Endothelial cell of umbilical vein (primary cell): ENCODE measurements at regions not wholly inside any gene's neighbourhood (a gene's known extent, or its start where the extent isn't known, plus 50 kb on each side); places are given as distances from the start of the nearest gene placed in this dataset.

Experiments
- BruUV-seq: library from RNA; stranded (reverse); fragments of 400-500 nt; replicated peaks from 2 replicates; lab custom pipeline; 2021; lab: Mats Ljungman, UMichigan
- CTCF ChIA-PET: fragments of 300-600, 350-600 bp; sonication (Branson Sonifier 250); formaldehyde crosslinking; loops from one replicate; lab custom pipeline; 2021; ENCODE audit warnings: antibody characterized with exemption, inconsistent platforms; lab: Charles Lee
- POLR2A ChIA-PET: fragments of 300-600, 350-600 bp; sonication (Branson Sonifier 250); formaldehyde crosslinking; loops from one replicate; lab custom pipeline; 2021; ENCODE audit warnings: antibody characterized with exemption, inconsistent platforms; lab: Charles Lee
- DNase-seq: peaks from one replicate; pipeline ENCODE4 v3.0.0-alpha.2; 2011; ENCODE audit warnings: low read depth, low spot score
- FAIRE-seq: peaks from 2 replicates; lab custom pipeline; 2011; peaks lifted over from hg19 to GRCh38; lab: Jason Lieb, UNC
- H2AFZ ChIP-seq: 2 replicates; pipeline ENCODE4 v1.6.0; 2012; ENCODE audit warnings: low read depth, low read length, control low read depth, inconsistent platforms
- H3K27ac ChIP-seq: 2 replicates; pipeline ENCODE4 v1.5.1; 2011; ENCODE audit warnings: low read depth, mild to moderate bottlenecking, control low read depth, low read length, moderate library complexity; ENCODE audit not compliant: insufficient read depth
- H3K27me3 ChIP-seq, 2 experiments: 2 replicates each; pipeline versions ENCODE4 v1.6.0 to v1.6.1; 2011; ENCODE audit warnings: low read length in 2 of 2, mixed read lengths in 1 of 2; ENCODE audit not compliant: control insufficient read depth in 2 of 2, insufficient read depth in 2 of 2
- H3K36me3 ChIP-seq, 2 experiments: 2 replicates in 1 of 2; 3 replicates in 1 of 2; pipeline ENCODE4 v1.5.1; 2011; ENCODE audit warnings: low read length in 2 of 2, mild to moderate bottlenecking in 1 of 2, moderate library complexity in 1 of 2; ENCODE audit not compliant: control insufficient read depth in 2 of 2, insufficient read depth in 2 of 2; ENCODE audit errors: extremely low read depth in 1 of 2
- H3K4me1 ChIP-seq: 3 replicates; pipeline ENCODE4 v1.5.1; 2011; ENCODE audit warnings: mild to moderate bottlenecking, low read length; ENCODE audit not compliant: control insufficient read depth, insufficient read depth; ENCODE audit errors: extremely low read depth
- H3K4me2 ChIP-seq: 2 replicates; pipeline ENCODE4 v1.6.1; 2011; ENCODE audit warnings: low read length, control low read depth, mixed read lengths; ENCODE audit not compliant: insufficient read depth
- H3K4me3 ChIP-seq, 3 experiments: fragments of 200-600 bp in 1 of 3; sonication (generic), shearing (Covaris generic) in 1 of 3; replicated peaks in 1 of 3; 2 replicates each; pipeline ENCODE4 v1.5.1; 2011 to 2016; ENCODE audit warnings: control low read depth in 3 of 3, low read length in 3 of 3, mild to moderate bottlenecking in 2 of 3, inconsistent platforms in 1 of 3, low read depth in 1 of 3, moderate library complexity in 1 of 3; ENCODE audit not compliant: insufficient read depth in 1 of 3
- H3K79me2 ChIP-seq: 2 replicates; pipeline ENCODE4 v1.6.0; 2012; ENCODE audit warnings: low read length, inconsistent platforms; ENCODE audit not compliant: control insufficient read depth, insufficient read depth
- H3K9ac ChIP-seq: replicated peaks from 2 replicates; pipeline ENCODE3; 2011; ENCODE audit warnings: low read length, control low read depth; ENCODE audit not compliant: insufficient read depth; ENCODE audit errors: extremely low read depth
- H3K9me1 ChIP-seq: replicated peaks from 3 replicates; pipeline ENCODE4 v1.6.0; 2011; ENCODE audit warnings: mild to moderate bottlenecking, low read length; ENCODE audit not compliant: control insufficient read depth, insufficient read depth; ENCODE audit errors: extremely low read depth
- H3K9me3 ChIP-seq: replicated peaks from 2 replicates; pipeline ENCODE4 v1.5.1; 2012; ENCODE audit warnings: low read length, inconsistent platforms; ENCODE audit not compliant: control insufficient read depth, insufficient read depth
- H4K20me1 ChIP-seq: replicated peaks from 2 replicates; pipeline ENCODE3; 2011; ENCODE audit warnings: mild to moderate bottlenecking, low read length; ENCODE audit not compliant: control insufficient read depth, insufficient read depth; ENCODE audit errors: extremely low read depth
- CTCF ChIP-seq, 2 donors: IDR thresholded peaks; 1 replicate in 1 of 2; 2 replicates in 1 of 2; pipeline ENCODE4 v1.5.1; 2011; ENCODE audit warnings: low read length in 2 of 2, mild to moderate bottlenecking in 2 of 2, moderate library complexity in 2 of 2, control low read depth in 1 of 2, inconsistent platforms in 1 of 2, low read depth in 1 of 2; ENCODE audit not compliant: insufficient read depth in 1 of 2; ENCODE audit errors: extremely low read depth in 1 of 2
- EZH2 ChIP-seq: IDR thresholded peaks from 2 replicates; pipeline ENCODE4 v1.6.1; 2012; ENCODE audit warnings: borderline replicate concordance, low read depth, mild to moderate bottlenecking, moderate library complexity, low read length, inconsistent platforms; ENCODE audit not compliant: severe bottlenecking
- FOS ChIP-seq: IDR thresholded peaks from 2 replicates; pipeline ENCODE4 v1.6.1; 2011; ENCODE audit warnings: mild to moderate bottlenecking, low read length, moderate library complexity, borderline replicate concordance; ENCODE audit not compliant: insufficient read depth
- GATA2 ChIP-seq: IDR thresholded peaks from 2 replicates; pipeline ENCODE4 v1.7.0; 2011; ENCODE audit warnings: low read depth, mild to moderate bottlenecking, moderate library complexity, mixed read lengths, low read length; ENCODE audit not compliant: insufficient read length, insufficient read depth
- JUN ChIP-seq: IDR thresholded peaks from 2 replicates; pipeline ENCODE4 v1.6.1; 2011; ENCODE audit warnings: borderline replicate concordance, low read depth; ENCODE audit not compliant: insufficient read length, insufficient read depth
- MAX ChIP-seq: IDR thresholded peaks from 2 replicates; pipeline ENCODE4 v1.6.1; 2011; ENCODE audit not compliant: insufficient read depth, insufficient read length
- MYC ChIP-seq: IDR thresholded peaks from one replicate; pipeline ENCODE4 v1.6.1; 2011; ENCODE audit warnings: mild to moderate bottlenecking, low read depth, low read length
- POLR2A ChIP-seq: IDR thresholded peaks from 2 replicates; pipeline ENCODE4 v1.6.1; 2012; ENCODE audit warnings: low read depth, mild to moderate bottlenecking, control low read depth, low read length
- POLR2AphosphoS5 ChIP-seq: IDR thresholded peaks from 2 replicates; pipeline ENCODE4 v1.6.1; 2012; ENCODE audit warnings: low read depth, mild to moderate bottlenecking, control low read depth, low read length, moderate library complexity; ENCODE audit not compliant: insufficient read depth
- dilution Hi-C: fragments of 300-500 bp; cut with MboI; formaldehyde crosslinking; loops from one replicate; pipeline ENCODE4 v1.15.0; 2019; ENCODE audit warnings: low sequenced_read_pairs; ENCODE audit not compliant: extremely low pct_ligation_motif_present
- intact Hi-C: fragments of 100-400 bp; cut with micrococcal nuclease; formaldehyde crosslinking; loops from one replicate; pipeline ENCODE4 v1.10.0; 2022

- no peak for DNase-seq
- FAIRE-seq, result no peak
- no peaks in the 10 kb centered on the region for H3K36me3 ChIP-seq
- TF ChIP-seq GATA2 (no peak), EZH2 (no peak), MYC (no peak), MAX (no peak), FOS (no peak), JUN (no peak), POLR2AphosphoS5 (no peak), POLR2A (no peak), CTCF (IDR thresholded peaks at IDR 0.05; ENCODE audit: extremely low read depth in 1 of 2, insufficient read depth in 1 of 2, low read depth in 1 of 2, low read length in 2 of 2) (no peak)
- no peaks in the 10 kb centered on the region for H3K9me1 ChIP-seq
- no peak overlapping the region for H2AFZ ChIP-seq
- H3K4me3 ChIP-seq, result no peak overlapping the region
- no peaks in the 10 kb centered on the region for H3K4me1 ChIP-seq
- dilution Hi-C loops, result no loop called here
- H3K9ac ChIP-seq, result no peak overlapping the region
- no TSS peak for BruUV-seq
- H3K79me2 ChIP-seq, result no peaks in the 10 kb centered on the region
- ChIA-PET CTCF (no interaction called here), POLR2A (no interaction called here)
- H4K20me1 ChIP-seq, result no peaks in the 10 kb centered on the region
- no peak overlapping the region for H3K4me2 ChIP-seq
- H3K27me3 ChIP-seq, result peaks cover 49 to 59% of the 10 kb centered on the region in 2 experiments
- intact Hi-C loops, result no loop called here
- H3K9me3 ChIP-seq, result no peaks in the 10 kb centered on the region
- no peak overlapping the region for H3K27ac ChIP-seq
Measured at GRCh38 chr14:22489957-22490950, 98.8 kb downstream of the DAD1 start.
